AG09319 (cell line): ENCODE measurements at regions not wholly inside any gene's neighbourhood (a gene's known extent, or its start where the extent isn't known, plus 50 kb on each side); places are given as distances from the start of the nearest gene placed in this dataset.
"Not testable (repeated sequence)": the region's sequence is repeated elsewhere in the genome, so short reads cannot be mapped to it uniquely, and the experiment has no call there.

Source experiments
- DNase-seq: peaks from one replicate; pipeline ENCODE4 v3.0.0-alpha.2; 2010; ENCODE audit warnings: low read depth; ENCODE audit errors: extremely low read depth
- CTCF ChIP-seq: IDR thresholded peaks from 2 replicates; pipeline ENCODE4 v1.5.1; 2011; ENCODE audit warnings: low read depth, mild to moderate bottlenecking, inconsistent platforms, low read length, moderate library complexity

GRCh38 chr3:6697722-6698121 is 163.2 kb upstream of the GRM7 start:
- DNase-seq: no peak
- no peak for TF ChIP-seq CTCF

GRCh38 chr3:6704817-6705216 is 156.1 kb upstream of the GRM7 start:
- not testable (repeated sequence) for DNase-seq

- no peak for TF ChIP-seq CTCF
- DNase-seq: no peak
Measured at GRCh38 chr3:6706777-6707176, 154.1 kb upstream of the GRM7 start.

GRCh38 chr3:6709178-6709577 is 151.7 kb upstream of the GRM7 start:
- no peak for TF ChIP-seq CTCF
- no peak for DNase-seq

- no peak for TF ChIP-seq CTCF
- no peak for DNase-seq
Measured at GRCh38 chr3:6714962-6715361, 146.0 kb upstream of the GRM7 start.

GRCh38 chr3:6716420-6716819 is 144.5 kb upstream of the GRM7 start:
- no peak for TF ChIP-seq CTCF
- no peak for DNase-seq

- no peak for DNase-seq
- no peak for TF ChIP-seq CTCF
Measured at GRCh38 chr3:6717026-6717943, 143.6 kb upstream of the GRM7 start.

GRCh38 chr3:6719999-6720398 is 140.9 kb upstream of the GRM7 start:
- no peak for DNase-seq
- no peak for TF ChIP-seq CTCF
